Heart left ventricle (tissue), 13 donors: ENCODE measurements at regions not wholly inside any gene's neighbourhood (a gene's known extent, or its start where the extent isn't known, plus 50 kb on each side); places are given as distances from the start of the nearest gene placed in this dataset.

Source experiments
- CTCF ChIP-seq, 12 donors: fragments of 200-600 bp; sonication (generic) in 4 of 12; IDR thresholded peaks; one replicate each; pipeline versions ENCODE4 v1.5.0 to v1.8.0; 2018 to 2022; ENCODE audit warnings: antibody characterized with exemption in 12 of 12, mild to moderate bottlenecking in 5 of 12
- POLR2A ChIP-seq, 2 donors: fragments of 450-650 bp; IDR thresholded peaks; one replicate each; pipeline ENCODE4 v1.6.1; 2017; ENCODE audit warnings: antibody characterized with exemption in 2 of 2, mild to moderate bottlenecking in 2 of 2, moderate library complexity in 2 of 2
- donor health status: ischemic (EF 13 %, LVEDD 7.1; RV severe dilation, severe dysfunction).
- donor health status: DM: no; HTN: yes; CAD: no.
- donor health status: DM: no; HTN: no; CAD: no.
- donor health status: ischemic (EF 25% LVEDD 6.9; RV normal size, moderate dysfunction).
- donor health status: ischemic (EF 25% LVEDD 5.7; RV mildly dilated, moderate dysfunction).
- donor health status: ischemic (EF 35%, LVEDD 5.7; RV mildly dilated, moderate dysfunction).
- donor health status: nonischemic (EF 11% LVEDD 7.7; RV severe dilation, severe dysfunction).
- donor health status: DM: yes; HTN: yes; CAD: no.
- donor health status: PGD.
- donor health status: ischemic (EF 29% LVEDD 5.4; RV normal size, mild dysfunction).
- donor health status: nonischemic (EF 23%, LVEDD 6.1; RV moderate dilation, normal function).

DNA sequence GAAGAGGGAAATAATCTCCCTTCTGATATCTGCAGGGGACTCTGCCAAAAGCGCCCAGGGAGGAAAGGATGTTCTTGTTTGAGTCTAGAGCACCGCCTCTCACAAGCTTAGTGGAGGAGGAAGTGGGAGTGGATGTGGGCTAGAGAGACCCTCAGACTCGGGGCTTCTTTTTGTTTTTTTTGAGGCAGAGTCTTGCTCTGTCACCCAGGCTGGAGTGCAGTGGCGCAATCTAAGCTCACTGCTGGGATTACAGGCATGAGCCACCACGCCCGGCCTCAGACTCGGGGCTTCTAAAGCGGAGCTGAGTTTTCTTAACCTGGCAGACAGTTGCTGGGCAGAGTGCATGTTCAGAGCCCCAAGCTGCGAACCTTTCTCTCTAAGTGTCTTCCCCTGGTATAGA, 310.8 kb downstream of the BMP7 start:
- no peak for TF ChIP-seq CTCF (IDR thresholded peaks at IDR 0.05)
- TF ChIP-seq POLR2A (IDR thresholded peaks at IDR 0.05), result no peak
